Activated CD8-positive, alpha-beta memory T cell treated with anti-CD3 and anti-CD28 coated beads for 48 hours (primary cell): ENCODE measurements at regions not wholly inside any gene's neighbourhood (a gene's known extent, or its start where the extent isn't known, plus 50 kb on each side); places are given as distances from the start of the nearest gene placed in this dataset.
"Not testable (repeated sequence)": the region's sequence is repeated elsewhere in the genome, so short reads cannot be mapped to it uniquely, and the experiment has no call there.

Experiments
- DNase-seq, 3 experiments: peaks; one replicate each; pipeline ENCODE4 v3.0.0-alpha.2; 2020; ENCODE audit warnings: low read depth in 2 of 3, low spot score in 2 of 3

GRCh38 chr13:99677116-99677951 lies 176.1 kb downstream of the TM9SF2 start:
- DNase-seq, result no peak

GRCh38 chr13:99671746-99672145 lies 170.5 kb downstream of the TM9SF2 start:
- no peak for DNase-seq

GRCh38 chr13:99669096-99669495 lies 167.8 kb downstream of the TM9SF2 start:
- not testable (repeated sequence) for DNase-seq

GRCh38 chr13:99666146-99666805 lies 165.0 kb downstream of the TM9SF2 start:
- no peak for DNase-seq

GRCh38 chr13:99665711-99666110 lies 164.4 kb downstream of the TM9SF2 start:
- DNase-seq, result no peak

- no peak for DNase-seq
Observed at GRCh38 chr13:99663908-99664307, 162.6 kb downstream of the TM9SF2 start.

GRCh38 chr13:99663185-99663825 lies 162.0 kb downstream of the TM9SF2 start:
- DNase-seq, result no peak

GRCh38 chr13:99662678-99663077 lies 161.4 kb downstream of the TM9SF2 start:
- DNase-seq, result no peak

- DNase-seq, result no peak
Observed at GRCh38 chr13:99661791-99662190, 160.5 kb downstream of the TM9SF2 start.

- DNase-seq, result no peak
Observed at GRCh38 chr13:99659866-99660554, 158.7 kb downstream of the TM9SF2 start.

GRCh38 chr13:99659226-99659625 lies 158.0 kb downstream of the TM9SF2 start:
- DNase-seq, result no peak

- DNase-seq, result peak in 2 of 3 experiments; percentile 15 to 26
Observed at GRCh38 chr13:99658261-99658991, 157.2 kb downstream of the TM9SF2 start.

GRCh38 chr13:99657848-99658260 lies 156.6 kb downstream of the TM9SF2 start:
- no peak for DNase-seq

GRCh38 chr13:99656844-99657381 lies 155.6 kb downstream of the TM9SF2 start:
- DNase-seq, result no peak

- DNase-seq, result peak; percentile 44 to 66 (median 58)
Observed at GRCh38 chr13:99656092-99656745, 154.9 kb downstream of the TM9SF2 start.

- DNase-seq, result no peak
Observed at GRCh38 chr13:99655351-99656091, 154.2 kb downstream of the TM9SF2 start.

GRCh38 chr13:99654076-99654475 lies 152.8 kb downstream of the TM9SF2 start:
- DNase-seq, result no peak

- DNase-seq, result no peak
Observed at GRCh38 chr13:99653526-99653925, 152.3 kb downstream of the TM9SF2 start.

GRCh38 chr13:99652901-99653300 lies 151.6 kb downstream of the TM9SF2 start:
- no peak for DNase-seq
